Neural cell (in vitro differentiated cells): ENCODE measurements at regions not wholly inside any gene's neighbourhood (a gene's known extent, or its start where the extent isn't known, plus 50 kb on each side); places are given as distances from the start of the nearest gene placed in this dataset.

Experiments used
- H2AFZ ChIP-seq: fragments of 200-600, 300-800 bp; sonication (generic), shearing (Covaris generic); 2 replicates; pipeline ENCODE4 v1.6.0; 2014; ENCODE audit warnings: low read depth, mild to moderate bottlenecking, antibody characterized with exemption, low read length, moderate library complexity
- H3F3A ChIP-seq: fragments of 200-600 bp; shearing (Covaris generic); 2 replicates; pipeline ENCODE4 v1.6.1; 2016; ENCODE audit warnings: mild to moderate bottlenecking, moderate library complexity, mixed read lengths, antibody characterized with exemption, low read length; ENCODE audit not compliant: insufficient read depth, poor library complexity, severe bottlenecking
- H3K27ac ChIP-seq: fragments of 200-600, 300-800 bp; sonication (generic), shearing (Covaris generic); 2 replicates; pipeline ENCODE4 v1.5.1; 2014; ENCODE audit warnings: mild to moderate bottlenecking, low read length, moderate library complexity
- H3K27me3 ChIP-seq: fragments of 300-800, 200-600 bp; sonication (generic), shearing (Covaris generic); 2 replicates; pipeline ENCODE4 v1.6.0; 2014; ENCODE audit warnings: mild to moderate bottlenecking, low read depth, low read length, moderate library complexity; ENCODE audit not compliant: insufficient read depth
- H3K36me3 ChIP-seq: fragments of 300-800, 200-600 bp; sonication (generic), shearing (Covaris generic); 2 replicates; pipeline ENCODE4 v1.5.1; 2014; ENCODE audit warnings: mild to moderate bottlenecking, antibody characterized with exemption, low read length, moderate library complexity; ENCODE audit not compliant: insufficient read depth
- H3K4me2 ChIP-seq: fragments of 300-800, 200-600 bp; sonication (generic), shearing (Covaris generic); 2 replicates; pipeline ENCODE4 v1.6.0; 2014; ENCODE audit warnings: mild to moderate bottlenecking, low read length
- H3K4me3 ChIP-seq: fragments of 300-800, 200-600 bp; sonication (generic), shearing (Covaris generic); 2 replicates; pipeline ENCODE4 v1.5.1; 2014; ENCODE audit warnings: mild to moderate bottlenecking, low read length, moderate library complexity
- H3K79me2 ChIP-seq: fragments of 200-600 bp; shearing (Covaris generic); replicated peaks from 2 replicates; pipeline ENCODE4 v1.6.0; 2014; ENCODE audit warnings: mild to moderate bottlenecking, low read length, moderate library complexity; ENCODE audit not compliant: insufficient read depth
- H3K9ac ChIP-seq: fragments of 300-800, 200-600 bp; sonication (generic), shearing (Covaris generic); 2 replicates; pipeline ENCODE4 v1.6.1; 2016; ENCODE audit warnings: mild to moderate bottlenecking, low read length, mixed read lengths
- H3K9me2 ChIP-seq: fragments of 200-600 bp; shearing (Covaris generic); 2 replicates; pipeline ENCODE4 v1.6.1; 2016; ENCODE audit warnings: mild to moderate bottlenecking, low read length, mixed read lengths; ENCODE audit not compliant: insufficient read depth
- H3K9me3 ChIP-seq: fragments of 200-600, 300-800 bp; sonication (generic), shearing (Covaris generic); 2 replicates; pipeline ENCODE4 v1.6.1; 2016; ENCODE audit warnings: mild to moderate bottlenecking, mixed run types, low read length, moderate library complexity, mixed read lengths
- H4K20me1 ChIP-seq: fragments of 200-600 bp; shearing (Covaris generic); 2 replicates; pipeline ENCODE4 v1.6.1; 2016; ENCODE audit warnings: mild to moderate bottlenecking, mixed run types; ENCODE audit not compliant: insufficient read depth
- CTCF ChIP-seq: fragments of 450-650 bp; IDR thresholded peaks from 2 replicates; pipeline ENCODE4 v1.5.1; 2014; ENCODE audit warnings: antibody characterized with exemption, mild to moderate bottlenecking, moderate library complexity; ENCODE audit not compliant: poor library complexity, severe bottlenecking
- EP300 ChIP-seq: fragments of 450-650 bp; conservative IDR thresholded peaks from 2 replicates; pipeline ENCODE4 v1.6.1; 2014; ENCODE audit warnings: antibody characterized with exemption, mild to moderate bottlenecking, moderate library complexity; ENCODE audit not compliant: poor library complexity, severe bottlenecking
- EZH2 ChIP-seq: fragments of 200-600, 300-800 bp; shearing (Covaris generic), sonication (generic); IDR thresholded peaks from 2 replicates; pipeline ENCODE4 v1.6.1; 2014; ENCODE audit warnings: antibody characterized with exemption, low read length, borderline replicate concordance, mild to moderate bottlenecking; ENCODE audit not compliant: insufficient read depth, poor library complexity, severe bottlenecking
- MXI1 ChIP-seq: fragments of 450-650 bp; conservative IDR thresholded peaks from 2 replicates; pipeline ENCODE4 v1.6.1; 2014; ENCODE audit warnings: antibody characterized with exemption, mild to moderate bottlenecking; ENCODE audit not compliant: poor library complexity, severe bottlenecking
- POLR2AphosphoS5 ChIP-seq: IDR thresholded peaks from 2 replicates; pipeline ENCODE4 v1.6.1; 2012
- RAD21 ChIP-seq: fragments of 450-650 bp; conservative IDR thresholded peaks from 2 replicates; pipeline ENCODE4 v1.6.1; 2014; ENCODE audit warnings: antibody characterized with exemption, mild to moderate bottlenecking, moderate library complexity
- SMC3 ChIP-seq: fragments of 450-650 bp; conservative IDR thresholded peaks from 2 replicates; pipeline ENCODE4 v1.6.1; 2014; ENCODE audit warnings: antibody characterized with exemption, mild to moderate bottlenecking, moderate library complexity; ENCODE audit not compliant: poor library complexity
- TAF1 ChIP-seq: IDR thresholded peaks from 2 replicates; pipeline ENCODE4 v1.6.1; 2012; ENCODE audit warnings: low read depth
- TF ChIP-seq, protein P1 (sequence below): IDR thresholded peaks from 2 replicates; pipeline ENCODE4 v1.6.1; 2012; ENCODE audit warnings: borderline replicate concordance

- Histone ChIP-seq H2AFZ (no peak overlapping the region), H3K9me2 (no peaks in the 10 kb centered on the region), H3K36me3 (no peaks in the 10 kb centered on the region)
Observed at GRCh38 chr3:182124187-182124586, 412.5 kb downstream of the SOX2 start.

DNA sequence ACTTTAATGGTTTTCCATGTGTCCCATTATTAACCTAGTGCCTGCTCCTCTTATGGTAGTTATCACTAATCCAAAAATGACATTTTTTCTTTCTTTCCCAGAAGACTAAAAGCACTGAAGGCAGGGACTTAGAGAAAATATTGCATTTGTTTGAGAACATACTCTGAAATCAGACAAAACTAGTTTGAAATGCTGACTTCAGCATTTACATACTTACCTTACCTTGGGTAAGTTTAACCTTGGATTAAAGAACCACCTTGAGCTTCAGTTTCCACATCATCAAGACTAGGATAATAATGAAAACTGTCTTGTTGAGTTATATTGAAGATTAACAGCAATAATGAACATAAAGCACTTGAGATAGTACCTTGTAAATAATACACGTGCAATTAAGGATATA, 413.0 kb downstream of the SOX2 start:
- no peaks in the 10 kb centered on the region for H3K9me3 ChIP-seq
- H3F3A ChIP-seq: no peaks in the 10 kb centered on the region
- H4K20me1 ChIP-seq: no peaks in the 10 kb centered on the region
- H2AFZ ChIP-seq: no peak overlapping the region
- TF ChIP-seq POLR2AphosphoS5 (no peak), EP300 (no peak), CTCF (no peak), RAD21 (no peak), EZH2 (no peak), TAF1 (no peak), SMC3 (no peak), MXI1 (no peak)
- TF ChIP-seq, protein P1, sequence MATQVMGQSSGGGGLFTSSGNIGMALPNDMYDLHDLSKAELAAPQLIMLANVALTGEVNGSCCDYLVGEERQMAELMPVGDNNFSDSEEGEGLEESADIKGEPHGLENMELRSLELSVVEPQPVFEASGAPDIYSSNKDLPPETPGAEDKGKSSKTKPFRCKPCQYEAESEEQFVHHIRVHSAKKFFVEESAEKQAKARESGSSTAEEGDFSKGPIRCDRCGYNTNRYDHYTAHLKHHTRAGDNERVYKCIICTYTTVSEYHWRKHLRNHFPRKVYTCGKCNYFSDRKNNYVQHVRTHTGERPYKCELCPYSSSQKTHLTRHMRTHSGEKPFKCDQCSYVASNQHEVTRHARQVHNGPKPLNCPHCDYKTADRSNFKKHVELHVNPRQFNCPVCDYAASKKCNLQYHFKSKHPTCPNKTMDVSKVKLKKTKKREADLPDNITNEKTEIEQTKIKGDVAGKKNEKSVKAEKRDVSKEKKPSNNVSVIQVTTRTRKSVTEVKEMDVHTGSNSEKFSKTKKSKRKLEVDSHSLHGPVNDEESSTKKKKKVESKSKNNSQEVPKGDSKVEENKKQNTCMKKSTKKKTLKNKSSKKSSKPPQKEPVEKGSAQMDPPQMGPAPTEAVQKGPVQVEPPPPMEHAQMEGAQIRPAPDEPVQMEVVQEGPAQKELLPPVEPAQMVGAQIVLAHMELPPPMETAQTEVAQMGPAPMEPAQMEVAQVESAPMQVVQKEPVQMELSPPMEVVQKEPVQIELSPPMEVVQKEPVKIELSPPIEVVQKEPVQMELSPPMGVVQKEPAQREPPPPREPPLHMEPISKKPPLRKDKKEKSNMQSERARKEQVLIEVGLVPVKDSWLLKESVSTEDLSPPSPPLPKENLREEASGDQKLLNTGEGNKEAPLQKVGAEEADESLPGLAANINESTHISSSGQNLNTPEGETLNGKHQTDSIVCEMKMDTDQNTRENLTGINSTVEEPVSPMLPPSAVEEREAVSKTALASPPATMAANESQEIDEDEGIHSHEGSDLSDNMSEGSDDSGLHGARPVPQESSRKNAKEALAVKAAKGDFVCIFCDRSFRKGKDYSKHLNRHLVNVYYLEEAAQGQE: no peak
- no peak overlapping the region for H3K4me2 ChIP-seq
- no peaks in the 10 kb centered on the region for H3K9me2 ChIP-seq
- no peaks in the 10 kb centered on the region for H3K27me3 ChIP-seq
- no peak overlapping the region for H3K27ac ChIP-seq
- no peak overlapping the region for H3K4me3 ChIP-seq
- no peaks in the 10 kb centered on the region for H3K36me3 ChIP-seq
- H3K79me2 ChIP-seq: no peaks in the 10 kb centered on the region
- no peak overlapping the region for H3K9ac ChIP-seq

More at GRCh38 chr3:182124187-182124586, 412.5 kb downstream of the SOX2 start:
- TF ChIP-seq POLR2AphosphoS5 (no peak), RAD21 (no peak), EZH2 (no peak), MXI1 (no peak), CTCF (no peak), TAF1 (no peak), EP300 (no peak), SMC3 (no peak)
- TF ChIP-seq, protein P1: no peak
- no peak overlapping the region for H3K9ac ChIP-seq
- no peaks in the 10 kb centered on the region for H3K27me3 ChIP-seq
- H3K9me3 ChIP-seq: no peaks in the 10 kb centered on the region
- no peak overlapping the region for H3K27ac ChIP-seq
- no peak overlapping the region for H3K4me3 ChIP-seq
- H3K4me2 ChIP-seq: no peak overlapping the region
- H3F3A ChIP-seq: no peaks in the 10 kb centered on the region
- no peaks in the 10 kb centered on the region for H4K20me1 ChIP-seq
- no peaks in the 10 kb centered on the region for H3K79me2 ChIP-seq
